ENCODE measurements at regions not wholly inside any gene's neighbourhood (a gene's known extent, or its start where the extent isn't known, plus 50 kb on each side); places are given as distances from the start of the nearest gene placed in this dataset.

GRCh38 chr2:15799432-15799827 lies 140.9 kb upstream of the MYCN start:
- Mint-ChIP-seq H3K36me3 (ENCODE audit: low read depth, unreplicated experiment) (no peaks in the 10 kb centered on the region), H3K4me3 (ENCODE audit: unreplicated experiment) (no peak overlapping the region), H3K9me3 (ENCODE audit: unreplicated experiment) (no peaks in the 10 kb centered on the region), H3K27me3 (ENCODE audit: low read depth, unreplicated experiment) (peaks cover 24% of the 10 kb centered on the region), H3K4me1 (ENCODE audit: low read depth, unreplicated experiment) (peaks cover 10% of the 10 kb centered on the region), H3K27ac (ENCODE audit: unreplicated experiment) (no peak overlapping the region)
- Histone ChIP-seq H3K9ac (ENCODE audit: low read length) (no peak overlapping the region), H3K27ac (ENCODE audit: low read depth, low read length) (no peak overlapping the region), H3K27me3 (ENCODE audit: insufficient read depth, low read length) (peaks cover 2% of the 10 kb centered on the region), H3K4me3 (ENCODE audit: insufficient read depth, low read depth, low read length) (no peak overlapping the region), H3K79me2 (ENCODE audit: insufficient read depth, low read length) (no peaks in the 10 kb centered on the region), H3K9me3 (ENCODE audit: insufficient read depth, low read depth, low read length) (no peaks in the 10 kb centered on the region), H3K36me3 (ENCODE audit: insufficient read depth, low read length) (no peaks in the 10 kb centered on the region), H2AFZ (ENCODE audit: low read depth, low read length) (no peak overlapping the region), H3K4me1 (ENCODE audit: insufficient read depth, low read length) (no peaks in the 10 kb centered on the region), H3K4me2 (ENCODE audit: low read length) (no peak overlapping the region), H4K20me1 (ENCODE audit: insufficient read depth, low read length) (no peaks in the 10 kb centered on the region)
- no peak for DNase-seq (ENCODE audit: low read depth)
- no peak for FAIRE-seq
- TF ChIP-seq CTCF (IDR thresholded peaks at IDR 0.05; ENCODE audit: insufficient read depth, low read depth, low read length) = no peak
- no peak for TF ChIP-seq EZH2 (IDR thresholded peaks at IDR 0.05; ENCODE audit: insufficient read depth, low read length)

GRCh38 chr2:15800495-15801329 lies 139.6 kb upstream of the MYCN start:
- Histone ChIP-seq H2AFZ (ENCODE audit: low read depth, low read length) (no peak overlapping the region), H4K20me1 (ENCODE audit: insufficient read depth, low read length) (no peaks in the 10 kb centered on the region), H3K9ac (ENCODE audit: low read length) (no peak overlapping the region), H3K4me1 (ENCODE audit: insufficient read depth, low read length) (no peaks in the 10 kb centered on the region), H3K36me3 (ENCODE audit: insufficient read depth, low read length) (no peaks in the 10 kb centered on the region), H3K4me2 (ENCODE audit: low read length) (no peak overlapping the region), H3K79me2 (ENCODE audit: insufficient read depth, low read length) (no peaks in the 10 kb centered on the region), H3K4me3 (ENCODE audit: insufficient read depth, low read depth, low read length) (no peak overlapping the region), H3K27me3 (ENCODE audit: insufficient read depth, low read length) (no peaks in the 10 kb centered on the region), H3K27ac (ENCODE audit: low read depth, low read length) (no peak overlapping the region), H3K9me3 (ENCODE audit: insufficient read depth, low read depth, low read length) (peaks cover 3% of the 10 kb centered on the region)
- Mint-ChIP-seq H3K36me3 (ENCODE audit: low read depth, unreplicated experiment) (no peaks in the 10 kb centered on the region), H3K27me3 (ENCODE audit: low read depth, unreplicated experiment) (peaks cover 32% of the 10 kb centered on the region), H3K9me3 (ENCODE audit: unreplicated experiment) (no peaks in the 10 kb centered on the region), H3K4me3 (ENCODE audit: unreplicated experiment) (no peak overlapping the region), H3K27ac (ENCODE audit: unreplicated experiment) (peak overlapping the region; percentile 55), H3K4me1 (ENCODE audit: low read depth, unreplicated experiment) (peaks cover 10% of the 10 kb centered on the region)
- DNase-seq (ENCODE audit: low read depth) (no peak), FAIRE-seq (no peak)
- TF ChIP-seq EZH2 (IDR thresholded peaks at IDR 0.05; ENCODE audit: insufficient read depth, low read length) (no peak), CTCF (IDR thresholded peaks at IDR 0.05; ENCODE audit: insufficient read depth, low read depth, low read length) (no peak)

DNA sequence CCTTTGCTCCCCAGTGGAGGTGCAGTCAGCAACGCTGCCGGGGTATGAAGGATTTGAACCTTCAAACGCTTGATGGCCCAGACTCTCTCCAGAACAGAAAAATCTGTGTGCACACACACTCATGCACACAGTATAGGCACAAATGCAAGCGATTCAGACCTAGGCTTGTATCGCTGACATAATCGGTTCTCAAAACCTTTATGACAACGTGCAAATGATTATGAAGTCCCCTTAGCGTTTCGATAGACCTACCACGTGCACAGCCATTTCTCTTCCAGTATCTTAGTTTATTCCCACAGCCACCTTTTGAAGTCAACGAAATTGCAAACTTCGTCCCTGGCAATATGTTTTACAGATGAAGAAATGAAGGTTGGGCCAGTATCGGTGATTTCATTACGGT lies 138.9 kb upstream of the MYCN start:
- Histone ChIP-seq H3K36me3 (ENCODE audit: insufficient read depth, low read length) (no peaks in the 10 kb centered on the region), H4K20me1 (ENCODE audit: insufficient read depth, low read length) (no peaks in the 10 kb centered on the region), H2AFZ (ENCODE audit: low read depth, low read length) (no peak overlapping the region), H3K9ac (ENCODE audit: low read length) (no peak overlapping the region), H3K27me3 (ENCODE audit: insufficient read depth, low read length) (no peaks in the 10 kb centered on the region), H3K4me1 (ENCODE audit: insufficient read depth, low read length) (no peaks in the 10 kb centered on the region), H3K4me2 (ENCODE audit: low read length) (no peak overlapping the region), H3K79me2 (ENCODE audit: insufficient read depth, low read length) (no peaks in the 10 kb centered on the region), H3K27ac (ENCODE audit: low read depth, low read length) (no peak overlapping the region), H3K4me3 (ENCODE audit: insufficient read depth, low read depth, low read length) (no peak overlapping the region), H3K9me3 (ENCODE audit: insufficient read depth, low read depth, low read length) (peaks cover 3% of the 10 kb centered on the region)
- no peak overlapping the region for H3K4me3 Mint-ChIP-seq (ENCODE audit: unreplicated experiment)
- H3K27ac Mint-ChIP-seq (ENCODE audit: unreplicated experiment) = no peak overlapping the region
- no peaks in the 10 kb centered on the region for H3K36me3 Mint-ChIP-seq (ENCODE audit: low read depth, unreplicated experiment)
- FAIRE-seq (no peak), DNase-seq (ENCODE audit: low read depth) (no peak)
- peaks cover 32% of the 10 kb centered on the region for H3K27me3 Mint-ChIP-seq (ENCODE audit: low read depth, unreplicated experiment)
- no peaks in the 10 kb centered on the region for H3K9me3 Mint-ChIP-seq (ENCODE audit: unreplicated experiment)
- H3K4me1 Mint-ChIP-seq (ENCODE audit: low read depth, unreplicated experiment) = peaks cover 10% of the 10 kb centered on the region
- no peak for TF ChIP-seq EZH2 (IDR thresholded peaks at IDR 0.05; ENCODE audit: insufficient read depth, low read length)
- no peak for TF ChIP-seq CTCF (IDR thresholded peaks at IDR 0.05; ENCODE audit: insufficient read depth, low read depth, low read length)

Data from astrocyte (in vitro differentiated cells and primary cell).